ENCODE measurements at regions not wholly inside any gene's neighbourhood (a gene's known extent, or its start where the extent isn't known, plus 50 kb on each side); places are given as distances from the start of the nearest gene placed in this dataset.

GRCh38 chr3:157769378-157769777 is 266.2 kb upstream of the VEPH1 start:
- Histone ChIP-seq H3K9me1 (ENCODE audit: control insufficient read depth, extremely low read depth, insufficient read depth, low read length) (no peaks in the 10 kb centered on the region), H3K79me2 (ENCODE audit: control insufficient read depth, insufficient read depth, low read length) (no peaks in the 10 kb centered on the region), H3K9ac (ENCODE audit: control insufficient read depth, extremely low read depth, insufficient read depth, low read length) (no peak overlapping the region), H3K9me3 (ENCODE audit: control insufficient read depth, low read depth, low read length) (no peaks in the 10 kb centered on the region), H3K27me3 (ENCODE audit: control insufficient read depth, extremely low read depth, insufficient read depth, low read length) (no peaks in the 10 kb centered on the region), H3K36me3 (ENCODE audit: control insufficient read depth in 2 of 2, extremely low read depth in 1 of 2, insufficient read depth in 2 of 2, low read length in 2 of 2) (no peaks in the 10 kb centered on the region), H3K27ac (ENCODE audit: control insufficient read depth, insufficient read depth, low read length) (no peak overlapping the region), H3K4me2 (ENCODE audit: control insufficient read depth, extremely low read depth, insufficient read depth, low read depth, low read length) (no peak overlapping the region), H3K4me3 (ENCODE audit: control insufficient read depth in 2 of 3, extremely low read depth in 1 of 3, insufficient read depth in 2 of 3, low read depth in 1 of 3, low read length in 3 of 3) (no peak overlapping the region), H4K20me1 (ENCODE audit: control insufficient read depth, extremely low read depth, insufficient read depth, low read length) (no peaks in the 10 kb centered on the region), H2AFZ (ENCODE audit: control insufficient read depth, low read length) (no peak overlapping the region), H3K4me1 (ENCODE audit: control insufficient read depth, extremely low read depth, insufficient read depth, low read length) (no peaks in the 10 kb centered on the region)
- TF ChIP-seq, protein P1, sequence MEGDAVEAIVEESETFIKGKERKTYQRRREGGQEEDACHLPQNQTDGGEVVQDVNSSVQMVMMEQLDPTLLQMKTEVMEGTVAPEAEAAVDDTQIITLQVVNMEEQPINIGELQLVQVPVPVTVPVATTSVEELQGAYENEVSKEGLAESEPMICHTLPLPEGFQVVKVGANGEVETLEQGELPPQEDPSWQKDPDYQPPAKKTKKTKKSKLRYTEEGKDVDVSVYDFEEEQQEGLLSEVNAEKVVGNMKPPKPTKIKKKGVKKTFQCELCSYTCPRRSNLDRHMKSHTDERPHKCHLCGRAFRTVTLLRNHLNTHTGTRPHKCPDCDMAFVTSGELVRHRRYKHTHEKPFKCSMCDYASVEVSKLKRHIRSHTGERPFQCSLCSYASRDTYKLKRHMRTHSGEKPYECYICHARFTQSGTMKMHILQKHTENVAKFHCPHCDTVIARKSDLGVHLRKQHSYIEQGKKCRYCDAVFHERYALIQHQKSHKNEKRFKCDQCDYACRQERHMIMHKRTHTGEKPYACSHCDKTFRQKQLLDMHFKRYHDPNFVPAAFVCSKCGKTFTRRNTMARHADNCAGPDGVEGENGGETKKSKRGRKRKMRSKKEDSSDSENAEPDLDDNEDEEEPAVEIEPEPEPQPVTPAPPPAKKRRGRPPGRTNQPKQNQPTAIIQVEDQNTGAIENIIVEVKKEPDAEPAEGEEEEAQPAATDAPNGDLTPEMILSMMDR (optimal IDR thresholded peaks at IDR 0.05 in 1 of 3, IDR thresholded peaks at IDR 0.05 in 1 of 3, conservative IDR thresholded peaks at IDR 0.05 in 1 of 3; ENCODE audit: extremely low read depth in 1 of 3, insufficient read depth in 2 of 3, low read length in 3 of 3), result no peak
- TF ChIP-seq EZH2 (IDR thresholded peaks at IDR 0.05; ENCODE audit: low read length), result no peak
- DNase-seq (ENCODE audit: low read depth, low spot score) (no peak), FAIRE-seq (no peak)
- dilution Hi-C loops (cut with MboI; ENCODE audit: extremely low pct_ligation_motif_present, low sequenced_read_pairs), result loop anchor here (10.0 kb wide), 2 partner anchors 55 to 125 kb away; no protein-coding TSS in a partner anchor

- no peak for DNase-seq (ENCODE audit: low read depth, low spot score)
- TF ChIP-seq, protein P1 (optimal IDR thresholded peaks at IDR 0.05 in 1 of 3, IDR thresholded peaks at IDR 0.05 in 1 of 3, conservative IDR thresholded peaks at IDR 0.05 in 1 of 3; ENCODE audit: extremely low read depth in 1 of 3, insufficient read depth in 2 of 3, low read length in 3 of 3), result no peak
- TF ChIP-seq EZH2 (IDR thresholded peaks at IDR 0.05; ENCODE audit: low read length), result no peak
- no peaks in the 10 kb centered on the region for H3K27me3 ChIP-seq (ENCODE audit: control insufficient read depth, extremely low read depth, insufficient read depth, low read length)
- H3K27ac ChIP-seq (ENCODE audit: control insufficient read depth, insufficient read depth, low read length), result no peak overlapping the region
- no peaks in the 10 kb centered on the region for H3K9me3 ChIP-seq (ENCODE audit: control insufficient read depth, low read depth, low read length)
- H2AFZ ChIP-seq (ENCODE audit: control insufficient read depth, low read length), result no peak overlapping the region
- H3K9me1 ChIP-seq (ENCODE audit: control insufficient read depth, extremely low read depth, insufficient read depth, low read length), result no peaks in the 10 kb centered on the region
- no peaks in the 10 kb centered on the region for H3K4me1 ChIP-seq (ENCODE audit: control insufficient read depth, extremely low read depth, insufficient read depth, low read length)
- H4K20me1 ChIP-seq (ENCODE audit: control insufficient read depth, extremely low read depth, insufficient read depth, low read length), result no peaks in the 10 kb centered on the region
- H3K9ac ChIP-seq (ENCODE audit: control insufficient read depth, extremely low read depth, insufficient read depth, low read length), result no peak overlapping the region
- no peaks in the 10 kb centered on the region for H3K36me3 ChIP-seq (ENCODE audit: control insufficient read depth in 2 of 2, extremely low read depth in 1 of 2, insufficient read depth in 2 of 2, low read length in 2 of 2)
- no peak overlapping the region for H3K4me3 ChIP-seq (ENCODE audit: control insufficient read depth in 2 of 3, extremely low read depth in 1 of 3, insufficient read depth in 2 of 3, low read depth in 1 of 3, low read length in 3 of 3)
- FAIRE-seq, result no peak
- H3K4me2 ChIP-seq (ENCODE audit: control insufficient read depth, extremely low read depth, insufficient read depth, low read depth, low read length), result no peak overlapping the region
- no peaks in the 10 kb centered on the region for H3K79me2 ChIP-seq (ENCODE audit: control insufficient read depth, insufficient read depth, low read length)
- dilution Hi-C loops (cut with MboI; ENCODE audit: extremely low pct_ligation_motif_present, low sequenced_read_pairs), result loop anchor here (10.0 kb wide), 2 partner anchors 57 to 123 kb away; no protein-coding TSS in a partner anchor
These were observed 264.4 kb upstream of the VEPH1 start for GRCh38 chr3:157767607-157768006.
